ENCODE measurements at regions not wholly inside any gene's neighbourhood (a gene's known extent, or its start where the extent isn't known, plus 50 kb on each side); places are given as distances from the start of the nearest gene placed in this dataset.

- DNase-seq, result no peak
These were observed 81.4 kb upstream of the FOXF1 start for GRCh38 chr16:86428729-86429517.

GRCh38 chr16:86429663-86430062 is 80.7 kb upstream of the FOXF1 start:
- no peak for DNase-seq

- no peak for DNase-seq
These were observed 79.5 kb upstream of the FOXF1 start for GRCh38 chr16:86430814-86431213.

GRCh38 chr16:86431540-86431939 is 78.8 kb upstream of the FOXF1 start:
- no peak for DNase-seq

- no peak for DNase-seq
These were observed 78.3 kb upstream of the FOXF1 start for GRCh38 chr16:86432048-86432447.

GRCh38 chr16:86432691-86433090 is 77.6 kb upstream of the FOXF1 start:
- DNase-seq, result no peak

- no peak for DNase-seq
These were observed 73.7 kb upstream of the FOXF1 start for GRCh38 chr16:86436466-86437185.

GRCh38 chr16:86437348-86437747 is 73.0 kb upstream of the FOXF1 start:
- no peak for DNase-seq

- DNase-seq, result no peak
These were observed 67.6 kb upstream of the FOXF1 start for GRCh38 chr16:86442703-86443102.

- no peak for DNase-seq
These were observed 66.7 kb upstream of the FOXF1 start for GRCh38 chr16:86443508-86444147.

GRCh38 chr16:86444261-86444660 is 66.1 kb upstream of the FOXF1 start:
- no peak for DNase-seq

- no peak for DNase-seq
These were observed 65.7 kb upstream of the FOXF1 start for GRCh38 chr16:86444661-86445060.

GRCh38 chr16:86446279-86446678 is 64.0 kb upstream of the FOXF1 start:
- DNase-seq, result no peak

- DNase-seq, result no peak
These were observed 63.1 kb upstream of the FOXF1 start for GRCh38 chr16:86447228-86447627.

- DNase-seq, result no peak
These were observed 61.9 kb upstream of the FOXF1 start for GRCh38 chr16:86448306-86448890.

- no peak for DNase-seq
These were observed 60.8 kb upstream of the FOXF1 start for GRCh38 chr16:86449446-86450095.

GRCh38 chr16:86450691-86451090 is 59.6 kb upstream of the FOXF1 start:
- no peak for DNase-seq

GRCh38 chr16:86452451-86452850 is 57.9 kb upstream of the FOXF1 start:
- no peak for DNase-seq

GRCh38 chr16:86455116-86455515 is 55.2 kb upstream of the FOXF1 start:
- no peak for DNase-seq

GRCh38 chr16:86455640-86456039 is 54.7 kb upstream of the FOXF1 start:
- no peak for DNase-seq

- DNase-seq, result no peak
These were observed 52.7 kb upstream of the FOXF1 start for GRCh38 chr16:86457501-86458148.

- no peak for DNase-seq
These were observed 52.1 kb upstream of the FOXF1 start for GRCh38 chr16:86458149-86458777.
